ENCODE measurements at regions not wholly inside any gene's neighbourhood (a gene's known extent, or its start where the extent isn't known, plus 50 kb on each side); places are given as distances from the start of the nearest gene placed in this dataset.

DNA sequence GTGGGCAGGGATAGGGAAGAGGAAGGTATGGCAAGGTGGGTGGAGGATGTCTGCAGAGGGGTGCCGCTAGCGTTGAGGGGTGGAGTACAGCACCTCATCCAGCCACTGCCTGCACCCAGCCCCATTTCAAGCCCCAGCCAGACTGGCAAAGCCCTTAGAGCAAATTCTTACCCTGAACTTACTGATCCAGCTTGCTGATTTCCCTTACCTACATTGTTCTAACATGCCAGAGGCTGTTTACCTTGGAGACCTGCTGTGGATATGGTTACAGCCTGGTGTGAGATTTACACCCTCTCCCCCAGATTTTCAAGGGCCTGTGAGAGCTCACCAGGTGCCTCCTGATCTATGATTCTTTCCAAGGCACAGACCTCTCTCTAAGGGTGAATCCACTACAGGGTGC is 86.0 kb downstream of the ZNF726 start:
- TF ChIP-seq CTCF (IDR thresholded peaks at IDR 0.05), result no peak

- no peak for TF ChIP-seq CTCF (IDR thresholded peaks at IDR 0.05)
Measured at GRCh38 chr19:24002256-24002945, 84.6 kb upstream of the ZNF254 start.

GRCh38 chr19:24003537-24003936 is 83.5 kb upstream of the ZNF254 start:
- TF ChIP-seq CTCF (IDR thresholded peaks at IDR 0.05), result no peak

DNA sequence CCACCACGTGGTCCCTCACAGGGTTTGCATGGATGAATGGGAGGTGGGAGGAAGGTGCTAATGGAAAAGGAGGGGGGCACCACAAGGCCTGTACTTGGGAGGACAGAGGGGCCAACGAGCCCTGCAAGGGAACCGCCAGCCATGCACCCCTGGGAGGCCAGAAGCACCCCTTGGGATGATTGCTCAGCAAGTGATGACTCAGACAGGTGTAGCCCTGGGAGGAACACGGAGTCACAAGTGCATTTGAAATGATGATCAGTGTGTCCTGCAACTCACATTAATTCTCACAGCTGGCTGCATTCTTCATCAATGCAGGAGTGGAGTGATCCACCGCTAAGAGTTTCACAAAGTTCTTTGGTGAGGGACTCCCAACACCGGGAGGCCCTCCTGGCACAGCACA is 82.8 kb upstream of the ZNF254 start:
- TF ChIP-seq CTCF (IDR thresholded peaks at IDR 0.05), result no peak

GRCh38 chr19:24029941-24030636 is 56.9 kb upstream of the ZNF254 start:
- TF ChIP-seq CTCF (IDR thresholded peaks at IDR 0.05), result no peak

GRCh38 chr19:24032651-24033050 is 54.3 kb upstream of the ZNF254 start:
- no peak for TF ChIP-seq CTCF (IDR thresholded peaks at IDR 0.05)

DNA sequence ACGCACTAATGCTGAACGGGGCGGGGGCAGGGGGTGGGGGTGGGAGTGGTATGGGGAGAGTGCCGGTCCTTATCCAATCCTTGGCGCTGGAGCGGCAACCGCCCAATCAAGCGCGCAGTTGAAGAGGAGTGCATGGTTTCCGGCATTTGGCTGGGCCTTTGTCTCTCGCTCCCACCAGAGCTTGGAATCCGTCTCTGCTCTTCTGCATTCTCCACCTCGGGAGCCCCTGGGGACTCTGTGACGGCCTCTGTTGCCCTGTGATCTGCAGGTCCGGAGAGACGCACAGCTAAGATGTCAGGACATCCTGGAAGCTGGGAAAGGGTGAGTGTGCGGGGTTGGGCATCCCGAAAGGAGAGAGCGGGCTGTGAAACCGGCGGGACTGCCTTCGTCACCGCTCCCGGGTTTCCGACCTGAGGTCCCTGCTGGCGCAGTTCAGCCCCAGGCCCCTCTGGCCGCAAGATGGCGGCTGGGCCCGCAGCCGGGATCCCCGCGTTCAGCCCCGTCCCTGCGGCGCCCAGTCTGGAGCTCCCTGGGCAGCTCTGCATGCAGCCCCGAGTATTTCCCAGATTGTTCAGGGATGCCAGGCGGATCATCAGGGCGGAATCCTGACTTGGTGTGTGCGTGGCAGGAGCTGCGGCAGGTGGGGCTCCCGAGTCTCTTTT is 53.6 kb upstream of the ZNF254 start:
- no peak for TF ChIP-seq CTCF (IDR thresholded peaks at IDR 0.05)
